ENCODE measurements at regions not wholly inside any gene's neighbourhood (a gene's known extent, or its start where the extent isn't known, plus 50 kb on each side); places are given as distances from the start of the nearest gene placed in this dataset.

DNA sequence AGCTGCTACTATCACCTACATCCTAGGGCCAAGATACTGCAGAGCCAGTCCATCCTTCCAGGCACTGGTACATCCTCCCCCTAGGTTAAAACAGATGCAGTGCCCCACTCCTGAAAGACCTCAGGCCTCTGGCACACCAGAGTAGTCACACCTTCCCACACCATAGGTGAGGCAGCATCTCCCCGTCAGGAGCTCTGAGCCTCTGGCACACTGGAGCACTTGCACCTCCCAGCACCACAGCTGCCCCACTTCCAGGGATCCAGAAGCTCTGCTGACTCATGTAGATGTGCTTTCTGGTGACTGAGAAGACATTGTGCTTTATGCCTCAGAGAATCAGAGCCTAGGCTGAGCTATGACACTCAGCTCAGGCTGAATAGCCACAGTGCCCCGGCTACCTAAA lies 138.4 kb upstream of the COL3A1 start:
- Mint-ChIP-seq H3K4me3 (no peak overlapping the region), H3K9me3 (peaks cover 13 to 34% (median 21%) of the 10 kb centered on the region in 7 donors), H3K4me1 (no peaks in the 10 kb centered on the region), H3K36me3 (no peaks in the 10 kb centered on the region), H3K27ac (no peak overlapping the region), H3K27me3 (ENCODE audit: low read depth in 3 of 3) (no peaks in the 10 kb centered on the region)
- no peak overlapping the region for H3K27ac ChIP-seq (ENCODE audit: low read depth in 1 of 2, low read length in 2 of 2)
- no peaks in the 10 kb centered on the region for H3K4me1 ChIP-seq (ENCODE audit: control insufficient read depth in 1 of 2, insufficient read depth in 2 of 2, low read length in 2 of 2)
- no peak overlapping the region for H3K4me2 ChIP-seq (replicated peaks; ENCODE audit: extremely low read depth, low read length, poor library complexity, severe bottlenecking)
- no peaks in the 10 kb centered on the region for H4K20me1 ChIP-seq (ENCODE audit: insufficient read depth, low read length)
- H3K9me3 ChIP-seq (replicated peaks in 1 of 2; ENCODE audit: control insufficient read depth in 1 of 2, insufficient read depth in 1 of 2, low read length in 2 of 2) = peaks cover 32 to 42% of the 10 kb centered on the region in 2 donors
- no peaks in the 10 kb centered on the region for H3K79me2 ChIP-seq (ENCODE audit: insufficient read depth, low read length)
- no peaks in the 10 kb centered on the region for H3K36me3 ChIP-seq (replicated peaks in 1 of 2; ENCODE audit: control insufficient read depth in 1 of 2, insufficient read depth in 2 of 2, low read length in 2 of 2)
- no peak overlapping the region for H3K4me3 ChIP-seq (replicated peaks in 1 of 3; ENCODE audit: low read depth in 2 of 3, low read length in 3 of 3)
- no peak overlapping the region for H2AFZ ChIP-seq (ENCODE audit: insufficient read depth, low read depth, low read length, poor library complexity, severe bottlenecking)
- intact Hi-C loops (cut with micrococcal nuclease) = no loop called here
- TF ChIP-seq, protein P1, sequence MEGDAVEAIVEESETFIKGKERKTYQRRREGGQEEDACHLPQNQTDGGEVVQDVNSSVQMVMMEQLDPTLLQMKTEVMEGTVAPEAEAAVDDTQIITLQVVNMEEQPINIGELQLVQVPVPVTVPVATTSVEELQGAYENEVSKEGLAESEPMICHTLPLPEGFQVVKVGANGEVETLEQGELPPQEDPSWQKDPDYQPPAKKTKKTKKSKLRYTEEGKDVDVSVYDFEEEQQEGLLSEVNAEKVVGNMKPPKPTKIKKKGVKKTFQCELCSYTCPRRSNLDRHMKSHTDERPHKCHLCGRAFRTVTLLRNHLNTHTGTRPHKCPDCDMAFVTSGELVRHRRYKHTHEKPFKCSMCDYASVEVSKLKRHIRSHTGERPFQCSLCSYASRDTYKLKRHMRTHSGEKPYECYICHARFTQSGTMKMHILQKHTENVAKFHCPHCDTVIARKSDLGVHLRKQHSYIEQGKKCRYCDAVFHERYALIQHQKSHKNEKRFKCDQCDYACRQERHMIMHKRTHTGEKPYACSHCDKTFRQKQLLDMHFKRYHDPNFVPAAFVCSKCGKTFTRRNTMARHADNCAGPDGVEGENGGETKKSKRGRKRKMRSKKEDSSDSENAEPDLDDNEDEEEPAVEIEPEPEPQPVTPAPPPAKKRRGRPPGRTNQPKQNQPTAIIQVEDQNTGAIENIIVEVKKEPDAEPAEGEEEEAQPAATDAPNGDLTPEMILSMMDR (IDR thresholded peaks at IDR 0.05) = no peak
- no peaks in the 10 kb centered on the region for H3K27me3 ChIP-seq (ENCODE audit: control insufficient read depth in 2 of 2, insufficient read depth in 2 of 2, low read length in 2 of 2)
- WGBS (ENCODE audit: insufficient coverage) = 100% methylated on average over 1 of the region's 2 CpGs
- H3K9ac ChIP-seq (ENCODE audit: insufficient read depth, low read length, poor library complexity, severe bottlenecking) = no peak overlapping the region
- DNase-seq = no peak

DNA sequence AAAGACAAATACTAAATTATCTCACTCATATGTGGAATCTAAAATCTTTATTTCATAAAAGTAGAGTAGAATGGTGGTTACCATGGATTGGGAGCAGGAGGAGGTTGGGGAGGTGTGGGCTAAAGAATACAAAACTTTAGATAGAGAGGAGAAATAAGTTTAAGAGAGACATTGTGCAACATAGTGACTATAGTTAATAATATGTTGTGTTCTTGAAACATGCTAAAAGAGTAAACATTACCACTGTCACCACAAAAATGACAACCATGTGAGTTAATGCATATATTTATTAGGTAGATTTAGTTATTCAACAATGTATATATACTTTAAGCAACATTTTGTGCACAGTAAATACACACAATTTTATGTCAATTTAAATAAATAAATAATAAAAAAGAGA lies 128.5 kb upstream of the COL3A1 start:
- TF ChIP-seq, protein P1 (IDR thresholded peaks at IDR 0.05) = no peak
- Histone ChIP-seq H4K20me1 (ENCODE audit: insufficient read depth, low read length) (no peaks in the 10 kb centered on the region), H2AFZ (ENCODE audit: insufficient read depth, low read depth, low read length, poor library complexity, severe bottlenecking) (no peak overlapping the region), H3K9me3 (replicated peaks in 1 of 2; ENCODE audit: control insufficient read depth in 1 of 2, insufficient read depth in 1 of 2, low read length in 2 of 2) (peaks cover 7 to 17% of the 10 kb centered on the region in 2 donors), H3K27me3 (ENCODE audit: control insufficient read depth in 2 of 2, insufficient read depth in 2 of 2, low read length in 2 of 2) (no peaks in the 10 kb centered on the region), H3K79me2 (ENCODE audit: insufficient read depth, low read length) (no peaks in the 10 kb centered on the region), H3K27ac (ENCODE audit: low read depth in 1 of 2, low read length in 2 of 2) (no peak overlapping the region), H3K4me2 (replicated peaks; ENCODE audit: extremely low read depth, low read length, poor library complexity, severe bottlenecking) (no peak overlapping the region), H3K4me1 (ENCODE audit: control insufficient read depth in 1 of 2, insufficient read depth in 2 of 2, low read length in 2 of 2) (no peaks in the 10 kb centered on the region), H3K4me3 (replicated peaks in 1 of 3; ENCODE audit: low read depth in 2 of 3, low read length in 3 of 3) (no peak overlapping the region), H3K9ac (ENCODE audit: insufficient read depth, low read length, poor library complexity, severe bottlenecking) (no peak overlapping the region), H3K36me3 (replicated peaks in 1 of 2; ENCODE audit: control insufficient read depth in 1 of 2, insufficient read depth in 2 of 2, low read length in 2 of 2) (no peaks in the 10 kb centered on the region)
- no peaks in the 10 kb centered on the region for H3K27me3 Mint-ChIP-seq (ENCODE audit: low read depth in 3 of 3)
- no peak for DNase-seq
- no peaks in the 10 kb centered on the region for H3K36me3 Mint-ChIP-seq
- H3K4me3 Mint-ChIP-seq = no peak overlapping the region
- no peak overlapping the region for H3K27ac Mint-ChIP-seq
- intact Hi-C loops (cut with micrococcal nuclease) = no loop called here
- peaks cover 2 to 12% (median 6%) of the 10 kb centered on the region in 7 donors for H3K9me3 Mint-ChIP-seq
- no peaks in the 10 kb centered on the region for H3K4me1 Mint-ChIP-seq

All from CD14-positive monocyte (primary cell).